OCI-LY3 (cell line): ENCODE measurements at regions not wholly inside any gene's neighbourhood (a gene's known extent, or its start where the extent isn't known, plus 50 kb on each side); places are given as distances from the start of the nearest gene placed in this dataset.

Experiments used
- CTCF ChIP-seq: fragments of 200-600, 300-600 bp; sonication (generic); IDR thresholded peaks from 2 replicates; pipeline ENCODE4 v1.5.1; 2014; ENCODE audit warnings: antibody characterized with exemption, low read length, low read depth
- EZH2phosphoT487 ChIP-seq: fragments of 200-600 bp; shearing (Covaris generic); IDR thresholded peaks from 2 replicates; pipeline ENCODE4 v1.6.1; 2018; ENCODE audit warnings: antibody characterized with exemption, mixed run types, low read depth

GRCh38 chr6:85923013-85923430, 280.3 kb upstream of the SYNCRIP start:
- TF ChIP-seq CTCF (peak; percentile 75), EZH2phosphoT487 (no peak)
